Stimulated activated effector memory CD8-positive, alpha-beta T cell treated with anti-CD3 and anti-CD28 coated beads, Interleukin-12 subunit alpha, Interleukin-12 subunit beta, amount 100 ng/mL, for 72 hours (primary cell): ENCODE measurements at regions not wholly inside any gene's neighbourhood (a gene's known extent, or its start where the extent isn't known, plus 50 kb on each side); places are given as distances from the start of the nearest gene placed in this dataset.

Experiments
- ATAC-seq: fragments of 150-1000 bp; cut with Tn5 transposase; 2 replicates; pipeline ENCODE4 v1.10.0; 2021
- DNase-seq, 2 donors: peaks; one replicate each; pipeline ENCODE4 v3.0.0; 2021 to 2022; ENCODE audit warnings: low spot score in 2 of 2
- H3K27ac Mint-ChIP-seq: one replicate; pipeline ENCODE4 v1.8.0; 2022; ENCODE audit warnings: mild to moderate bottlenecking, mixed read lengths
- H3K36me3 Mint-ChIP-seq: one replicate; pipeline ENCODE4 v1.8.0; 2022; ENCODE audit warnings: mild to moderate bottlenecking, mixed read lengths
- H3K4me1 Mint-ChIP-seq: one replicate; pipeline ENCODE4 v1.8.0; 2022; ENCODE audit warnings: mixed read lengths
- H3K4me3 Mint-ChIP-seq: one replicate; pipeline ENCODE4 v1.8.0; 2022; ENCODE audit warnings: mild to moderate bottlenecking, mixed read lengths
- H3K9me3 Mint-ChIP-seq: one replicate; pipeline ENCODE4 v1.8.0; 2022; ENCODE audit warnings: mixed read lengths

DNA sequence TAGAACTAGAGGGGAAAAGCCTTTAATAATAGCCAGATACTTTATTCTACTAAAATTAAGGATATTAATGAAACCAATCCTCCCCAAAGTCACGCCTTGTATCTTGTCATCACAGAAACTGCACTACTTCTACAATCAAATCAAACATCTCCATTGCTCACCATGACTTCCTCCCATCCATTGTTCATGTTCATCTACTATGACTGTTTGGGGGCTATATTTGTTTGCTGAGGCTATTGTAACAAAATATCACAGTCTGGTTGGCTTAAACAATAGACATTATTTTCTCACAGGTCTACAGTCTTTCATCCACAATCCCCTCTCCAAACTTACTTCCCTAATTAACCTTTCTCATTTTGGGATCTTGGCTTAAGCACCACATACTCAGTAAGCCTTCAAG lies 193.6 kb upstream of the FSCB start:
- Mint-ChIP-seq H3K27ac (no peak overlapping the region), H3K36me3 (no peaks in the 10 kb centered on the region), H3K4me1 (no peaks in the 10 kb centered on the region), H3K4me3 (no peak overlapping the region), H3K9me3 (peaks cover 6% of the 10 kb centered on the region)
- ATAC-seq, result no peak
- DNase-seq, result no peak

DNA sequence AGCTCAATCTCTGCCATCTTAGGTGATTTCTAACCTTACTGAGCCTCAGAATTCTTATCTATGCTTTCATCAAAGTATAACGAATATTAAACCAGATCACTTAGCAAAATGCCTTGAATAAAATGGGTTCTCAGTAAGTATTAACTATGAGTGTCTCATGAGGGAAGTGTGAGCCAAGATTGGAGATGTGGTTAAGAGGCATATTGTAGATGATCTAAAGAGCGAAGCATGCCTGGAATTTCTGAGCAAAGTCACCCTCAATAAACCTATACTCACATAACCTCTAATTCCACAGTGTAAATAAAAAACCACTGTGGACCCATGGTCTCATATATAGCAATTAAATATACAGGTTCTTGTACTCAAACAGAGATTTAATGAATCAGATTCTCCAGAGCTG lies 193.1 kb upstream of the FSCB start:
- Mint-ChIP-seq H3K4me3 (no peak overlapping the region), H3K4me1 (no peaks in the 10 kb centered on the region), H3K27ac (no peak overlapping the region), H3K9me3 (peaks cover 7% of the 10 kb centered on the region), H3K36me3 (no peaks in the 10 kb centered on the region)
- ATAC-seq (no peak), DNase-seq (no peak)

DNA sequence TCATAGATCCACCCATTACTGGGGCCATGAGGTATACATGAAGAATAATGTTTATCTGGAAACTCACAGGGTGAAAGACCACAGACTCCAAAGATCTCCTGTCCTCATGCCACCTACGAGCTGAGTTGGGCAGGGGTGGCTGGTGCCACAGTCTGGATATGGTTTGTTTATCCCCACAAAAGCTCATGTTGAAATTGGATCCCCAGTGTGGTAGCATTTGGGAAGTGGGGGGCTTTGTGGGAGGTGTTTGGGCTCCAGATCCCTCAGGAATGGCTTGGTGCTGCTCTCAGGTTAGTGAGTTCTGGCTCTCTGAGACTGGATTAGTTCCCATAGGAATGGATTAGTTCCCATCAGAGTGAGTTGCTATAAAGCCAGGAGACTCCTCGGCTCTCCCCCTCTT lies 192.3 kb upstream of the FSCB start:
- DNase-seq (no peak), ATAC-seq (no peak)
- Mint-ChIP-seq H3K9me3 (peaks cover 7% of the 10 kb centered on the region), H3K36me3 (no peaks in the 10 kb centered on the region), H3K27ac (no peak overlapping the region), H3K4me1 (no peaks in the 10 kb centered on the region), H3K4me3 (no peak overlapping the region)

DNA sequence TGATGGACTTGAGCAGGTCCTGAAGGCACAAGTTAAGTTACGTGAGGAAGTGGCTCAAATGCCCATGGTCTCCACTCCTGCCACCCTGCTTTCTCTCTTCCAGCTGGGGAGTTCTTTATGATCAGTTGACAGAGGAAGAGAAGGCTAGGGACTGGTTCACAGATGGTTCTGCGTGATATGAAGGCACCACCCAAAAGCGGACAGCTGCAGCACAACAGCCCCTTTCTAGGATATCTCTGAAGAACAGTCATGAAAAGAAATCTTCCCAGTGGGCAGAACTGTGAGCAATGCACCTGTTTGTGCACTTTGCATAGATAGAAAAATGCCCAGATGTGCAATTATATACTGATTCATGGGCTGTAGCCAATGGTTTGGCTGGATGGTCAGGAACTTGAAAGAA lies 162.4 kb upstream of the FSCB start:
- Mint-ChIP-seq H3K36me3 (no peaks in the 10 kb centered on the region), H3K27ac (no peak overlapping the region), H3K4me1 (no peaks in the 10 kb centered on the region), H3K4me3 (no peak overlapping the region), H3K9me3 (peaks cover 6% of the 10 kb centered on the region)
- DNase-seq (no peak), ATAC-seq (no peak)

DNA sequence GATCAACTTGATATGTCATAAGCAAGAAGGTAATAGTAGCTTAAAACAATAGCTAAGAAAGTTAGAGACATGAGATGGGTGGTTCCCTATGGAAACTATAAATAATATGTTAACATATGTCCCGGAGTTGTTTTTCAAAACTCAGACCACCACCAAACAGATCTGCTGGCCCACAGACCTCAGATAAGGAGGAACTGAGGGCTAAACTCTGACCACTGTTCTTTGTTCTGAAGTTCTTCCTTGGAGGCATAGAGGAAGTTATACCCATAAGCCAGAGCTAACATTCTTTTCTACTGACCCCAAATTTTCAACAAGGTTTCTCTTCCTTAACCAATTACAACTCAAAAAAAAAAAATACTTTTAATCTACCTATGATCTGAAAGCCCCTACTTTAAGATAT lies 156.1 kb upstream of the FSCB start:
- Mint-ChIP-seq H3K4me1 (peaks cover 14% of the 10 kb centered on the region), H3K27ac (no peak overlapping the region), H3K9me3 (no peaks in the 10 kb centered on the region), H3K36me3 (no peaks in the 10 kb centered on the region), H3K4me3 (no peak overlapping the region)
- ATAC-seq (no peak), DNase-seq (no peak)

DNA sequence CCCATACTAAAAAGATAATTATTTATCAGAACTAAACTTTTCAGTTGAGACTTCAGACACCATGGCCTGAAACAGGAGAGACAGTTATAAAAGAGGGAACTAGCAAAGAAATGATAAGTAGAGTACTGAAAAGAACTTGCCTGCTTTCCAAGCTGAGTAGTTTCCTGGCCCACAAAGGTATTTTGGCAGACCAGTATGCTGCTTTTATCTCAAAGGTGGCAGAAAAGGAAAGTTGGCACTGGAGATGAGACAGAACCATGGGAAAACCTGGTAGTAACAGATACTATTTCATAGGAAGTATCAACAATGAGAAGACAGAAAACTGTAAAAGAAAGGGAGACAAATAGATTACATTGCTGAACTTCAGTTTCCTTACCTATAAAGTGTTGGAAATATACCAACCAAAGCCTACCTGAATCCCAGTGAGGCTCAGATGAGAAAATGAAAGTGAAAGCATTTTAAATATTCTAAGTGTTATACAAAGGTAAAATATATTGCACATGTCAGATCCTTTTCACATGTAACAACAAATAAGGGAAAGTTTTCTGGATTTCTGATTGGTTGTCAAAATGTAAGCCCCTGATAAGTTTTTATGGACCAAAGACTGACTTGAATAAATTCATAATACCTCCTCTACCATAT lies 155.3 kb upstream of the FSCB start:
- no peak overlapping the region for H3K27ac Mint-ChIP-seq
- ATAC-seq (no peak), DNase-seq (no peak)
- H3K36me3 Mint-ChIP-seq, result no peaks in the 10 kb centered on the region
- H3K4me1 Mint-ChIP-seq, result peaks cover 14% of the 10 kb centered on the region
- peak overlapping the region; percentile 25 for H3K4me3 Mint-ChIP-seq
- H3K9me3 Mint-ChIP-seq, result no peaks in the 10 kb centered on the region

DNA sequence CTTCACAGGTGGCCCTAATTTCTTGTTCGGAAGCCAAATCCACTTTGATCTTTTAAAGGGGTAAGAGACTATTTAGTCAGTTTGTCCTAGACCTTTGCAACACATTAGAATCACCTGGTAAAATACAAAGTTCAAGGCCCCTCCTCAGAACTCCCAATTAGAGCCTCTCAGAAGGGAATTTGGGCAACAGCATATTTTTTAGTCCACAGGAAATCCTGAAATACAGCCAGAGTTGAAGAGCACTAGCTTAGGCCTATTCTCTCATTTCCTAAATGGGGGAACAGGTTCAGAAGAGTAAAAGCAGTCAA lies 151.3 kb upstream of the FSCB start:
- DNase-seq, result no peak
- Mint-ChIP-seq H3K36me3 (no peaks in the 10 kb centered on the region), H3K4me1 (peaks cover 8% of the 10 kb centered on the region), H3K9me3 (no peaks in the 10 kb centered on the region), H3K4me3 (no peak overlapping the region), H3K27ac (no peak overlapping the region)
- ATAC-seq, result no peak

DNA sequence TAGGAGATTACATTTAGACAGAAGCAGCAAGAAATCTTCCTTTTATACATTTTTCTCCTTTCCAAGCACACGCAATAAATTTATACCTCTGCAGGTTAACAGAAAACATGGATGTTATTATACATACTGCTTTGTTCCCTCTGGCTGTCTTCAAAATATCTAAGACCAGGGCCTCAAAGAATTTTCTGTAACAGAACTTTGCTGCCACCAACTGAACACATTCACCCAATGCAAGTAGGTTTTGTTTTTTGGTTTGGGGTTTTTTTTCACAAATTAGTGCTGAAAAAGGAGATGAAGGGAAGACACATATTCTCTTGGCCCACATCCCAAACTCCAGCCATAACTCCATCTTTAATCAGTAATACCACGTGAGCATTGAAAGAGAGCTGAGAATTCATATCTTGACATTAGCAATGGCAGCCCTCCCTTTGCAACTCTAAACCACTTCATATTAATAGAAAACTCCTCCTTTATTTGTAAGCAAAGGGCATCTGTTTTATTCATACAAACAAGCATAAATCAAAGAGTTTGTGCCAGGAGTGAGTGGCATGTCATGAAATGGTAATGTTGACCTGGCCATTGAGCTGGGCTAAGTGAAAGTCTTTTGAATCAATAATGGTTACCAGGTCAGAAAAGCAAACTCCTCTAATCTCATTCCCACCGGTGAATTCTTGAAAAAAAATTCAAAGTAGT lies 150.8 kb upstream of the FSCB start:
- no peak for DNase-seq
- Mint-ChIP-seq H3K36me3 (no peaks in the 10 kb centered on the region), H3K27ac (no peak overlapping the region), H3K4me1 (peaks cover 7% of the 10 kb centered on the region), H3K9me3 (no peaks in the 10 kb centered on the region), H3K4me3 (no peak overlapping the region)
- no peak for ATAC-seq

DNA sequence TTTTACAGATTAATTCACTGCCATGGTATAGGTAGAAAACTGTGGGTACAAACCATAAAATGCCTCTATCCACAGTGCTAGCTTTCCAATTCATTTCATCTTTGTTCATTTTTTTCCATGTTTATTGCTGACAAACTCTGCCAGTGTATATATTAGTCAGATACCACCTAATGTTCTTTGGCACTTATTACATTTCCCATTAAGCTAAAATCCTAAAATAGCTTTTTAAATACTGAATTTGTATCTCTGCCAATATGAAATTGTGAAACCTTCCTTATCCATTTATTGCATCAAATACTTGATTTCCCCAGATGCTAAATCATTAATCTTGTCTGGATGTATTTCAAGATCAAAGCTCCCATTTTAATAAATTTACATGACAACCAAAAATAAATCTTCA lies 150.1 kb upstream of the FSCB start:
- H3K27ac Mint-ChIP-seq, result no peak overlapping the region
- ATAC-seq, result no peak
- no peaks in the 10 kb centered on the region for H3K36me3 Mint-ChIP-seq
- H3K4me1 Mint-ChIP-seq, result peaks cover 2% of the 10 kb centered on the region
- H3K4me3 Mint-ChIP-seq, result no peak overlapping the region
- no peak for DNase-seq
- H3K9me3 Mint-ChIP-seq, result no peaks in the 10 kb centered on the region

DNA sequence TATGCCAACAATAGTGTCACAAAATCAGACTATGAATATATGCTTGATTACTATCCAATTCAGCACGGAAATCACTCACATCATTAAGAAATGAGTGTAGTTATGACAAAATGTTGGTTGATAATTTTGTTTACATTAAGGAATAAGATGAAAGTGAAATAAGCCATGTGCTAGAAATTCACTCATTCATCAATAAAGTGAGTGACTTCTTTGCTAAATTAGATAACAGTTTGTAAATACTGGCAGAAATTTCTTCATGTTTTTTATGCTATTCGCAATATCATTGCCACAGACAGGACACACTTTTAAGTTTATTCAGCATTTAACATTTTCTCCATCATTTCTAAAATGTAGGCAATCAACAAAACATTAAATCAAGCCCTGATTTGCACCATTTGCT lies 147.5 kb upstream of the FSCB start:
- Mint-ChIP-seq H3K36me3 (no peaks in the 10 kb centered on the region), H3K27ac (no peak overlapping the region), H3K9me3 (peaks cover 3% of the 10 kb centered on the region), H3K4me3 (no peak overlapping the region), H3K4me1 (no peaks in the 10 kb centered on the region)
- DNase-seq, result no peak
- no peak for ATAC-seq

DNA sequence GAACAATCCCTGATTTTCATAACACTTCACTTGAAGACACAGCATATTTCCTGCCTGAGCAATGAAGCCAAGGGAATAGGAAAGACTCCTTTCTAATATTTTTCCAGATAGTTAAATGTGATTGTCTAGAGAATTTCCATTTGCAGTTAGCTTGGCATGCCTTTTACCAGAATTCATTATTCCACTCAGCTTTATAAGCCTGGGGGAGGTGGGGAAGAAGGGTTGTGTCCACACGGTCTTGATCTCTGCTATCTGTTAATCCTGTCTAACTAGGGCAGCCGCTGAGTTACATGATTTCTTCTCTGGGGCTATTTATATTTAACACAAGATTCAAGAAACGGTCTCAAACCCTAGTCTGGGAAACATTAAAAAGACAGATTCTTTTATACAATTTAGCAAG lies 146.6 kb upstream of the FSCB start:
- ATAC-seq (no peak), DNase-seq (no peak)
- Mint-ChIP-seq H3K9me3 (peaks cover 3% of the 10 kb centered on the region), H3K4me3 (no peak overlapping the region), H3K4me1 (no peaks in the 10 kb centered on the region), H3K27ac (no peak overlapping the region), H3K36me3 (no peaks in the 10 kb centered on the region)

DNA sequence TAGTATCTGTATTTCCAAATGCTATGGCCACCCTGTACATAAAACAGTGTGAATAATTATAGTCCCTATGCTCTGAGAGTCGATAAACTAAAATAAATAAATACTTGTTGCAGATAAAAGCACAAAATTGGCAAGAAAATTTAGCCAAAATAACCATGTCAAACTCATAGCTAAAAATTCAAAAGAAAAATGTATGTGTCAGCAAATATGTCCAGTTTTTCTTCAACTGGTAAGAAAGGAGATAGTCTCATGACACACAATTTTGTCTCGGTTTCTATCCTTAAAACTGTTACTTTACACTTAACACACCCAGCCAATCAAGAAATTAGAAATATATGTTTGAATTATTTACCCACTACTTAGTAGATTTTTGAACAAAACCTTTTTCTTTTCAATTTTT lies 145.6 kb upstream of the FSCB start:
- H3K4me1 Mint-ChIP-seq, result no peaks in the 10 kb centered on the region
- H3K27ac Mint-ChIP-seq, result no peak overlapping the region
- peaks cover 4% of the 10 kb centered on the region for H3K9me3 Mint-ChIP-seq
- no peak overlapping the region for H3K4me3 Mint-ChIP-seq
- DNase-seq (no peak), ATAC-seq (no peak)
- no peaks in the 10 kb centered on the region for H3K36me3 Mint-ChIP-seq

DNA sequence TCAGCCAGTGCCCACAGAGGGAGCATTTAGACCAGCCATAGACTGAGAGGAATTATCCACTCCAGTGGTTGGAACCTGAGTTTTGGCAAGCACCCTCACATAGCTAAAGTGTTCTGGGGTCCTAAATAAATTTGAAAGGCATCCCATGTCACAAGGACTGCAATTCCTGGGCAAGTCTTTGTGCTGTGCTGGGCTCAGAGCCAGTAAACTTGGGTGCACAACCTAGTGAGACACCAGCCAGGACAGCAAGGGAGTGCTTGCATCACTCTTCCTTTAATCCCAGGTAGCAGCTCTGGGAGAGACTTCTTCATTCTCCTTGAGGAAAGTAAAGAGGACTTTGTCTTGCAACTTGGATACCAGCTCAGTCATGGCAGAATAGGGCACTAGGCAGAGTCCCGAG lies 142.0 kb upstream of the FSCB start:
- Mint-ChIP-seq H3K27ac (no peak overlapping the region), H3K9me3 (peaks cover 6% of the 10 kb centered on the region), H3K36me3 (no peaks in the 10 kb centered on the region), H3K4me3 (no peak overlapping the region), H3K4me1 (no peaks in the 10 kb centered on the region)
- DNase-seq (no peak), ATAC-seq (no peak)

DNA sequence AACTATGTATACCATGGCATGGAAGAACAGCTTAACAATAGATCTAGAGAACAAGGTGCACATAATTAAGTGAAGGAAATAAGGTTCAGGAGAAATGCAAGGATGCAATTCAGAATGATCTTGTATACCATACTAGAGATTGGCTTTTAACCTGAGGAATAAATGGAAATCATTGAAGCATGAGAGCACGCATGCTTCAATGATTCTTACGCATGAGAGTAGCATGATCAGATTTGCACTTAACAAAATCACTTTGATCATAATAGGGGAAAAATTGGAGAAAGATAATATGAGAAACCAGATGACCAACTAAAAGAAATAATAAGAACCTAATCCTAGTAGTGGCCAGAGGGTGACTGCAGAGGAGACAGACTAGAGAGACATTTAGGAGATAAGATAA lies 133.3 kb upstream of the FSCB start:
- H3K36me3 Mint-ChIP-seq, result no peaks in the 10 kb centered on the region
- H3K4me1 Mint-ChIP-seq, result no peaks in the 10 kb centered on the region
- H3K27ac Mint-ChIP-seq, result no peak overlapping the region
- H3K4me3 Mint-ChIP-seq, result no peak overlapping the region
- H3K9me3 Mint-ChIP-seq, result no peaks in the 10 kb centered on the region
- DNase-seq (no peak), ATAC-seq (no peak)

DNA sequence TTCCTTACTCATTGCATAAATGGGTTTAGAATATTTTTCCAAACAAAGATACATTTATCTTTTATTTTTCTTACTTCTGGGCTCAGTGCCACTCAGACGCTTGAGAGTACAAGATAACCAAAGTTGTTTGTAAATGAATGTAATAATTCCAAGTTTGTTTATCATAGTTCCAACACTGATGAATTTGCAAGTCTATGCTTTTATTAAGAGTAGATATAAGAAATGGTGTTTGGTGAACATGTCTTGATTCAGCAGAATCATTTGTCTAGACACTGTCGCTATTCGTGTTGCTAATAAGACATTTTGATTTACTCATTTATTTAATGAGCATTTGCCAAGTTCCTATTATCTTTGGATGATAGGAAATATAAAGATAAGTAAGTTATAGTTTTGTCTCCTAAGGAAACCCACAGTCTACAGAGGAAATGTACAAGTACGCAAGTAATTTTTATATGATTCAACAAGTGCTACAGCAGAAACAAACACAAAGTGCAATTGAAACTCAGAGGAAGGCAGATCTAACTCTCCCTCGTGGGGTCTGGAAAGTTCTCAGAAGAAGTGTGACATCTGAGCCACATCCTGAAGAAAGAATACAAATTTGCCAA lies 132.8 kb upstream of the FSCB start:
- H3K4me1 Mint-ChIP-seq, result no peaks in the 10 kb centered on the region

DNA sequence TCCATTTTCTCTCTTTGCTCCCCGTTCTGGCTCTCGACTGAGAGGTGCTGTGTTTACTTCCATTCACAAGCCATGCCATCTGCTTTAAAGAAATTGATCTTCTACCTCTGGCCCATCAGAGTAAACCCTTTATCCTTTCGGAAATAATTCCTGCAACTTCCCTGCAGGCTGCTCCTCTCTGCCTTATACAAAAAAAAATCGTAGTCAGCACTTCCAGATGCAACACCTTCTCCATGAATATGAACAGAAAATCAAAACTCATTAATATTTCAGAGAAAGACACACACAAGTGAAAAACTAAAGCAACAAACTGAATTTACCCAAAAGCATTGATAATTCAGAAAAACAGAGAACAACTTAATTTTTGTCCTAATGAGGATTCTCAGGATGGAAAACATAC lies 127.6 kb upstream of the FSCB start:
- DNase-seq (no peak), ATAC-seq (no peak)
- Mint-ChIP-seq H3K4me1 (no peaks in the 10 kb centered on the region), H3K27ac (no peak overlapping the region), H3K9me3 (peaks cover 6% of the 10 kb centered on the region), H3K36me3 (no peaks in the 10 kb centered on the region), H3K4me3 (no peak overlapping the region)

More for the DNA sequence above, 132.8 kb upstream of the FSCB start:
- ATAC-seq (no peak), DNase-seq (no peak)
- Mint-ChIP-seq H3K36me3 (no peaks in the 10 kb centered on the region), H3K9me3 (no peaks in the 10 kb centered on the region), H3K4me3 (no peak overlapping the region), H3K27ac (no peak overlapping the region)
